PC-9 (cell line): ENCODE measurements at regions not wholly inside any gene's neighbourhood (a gene's known extent, or its start where the extent isn't known, plus 50 kb on each side); places are given as distances from the start of the nearest gene placed in this dataset.

Source experiments
- CTCF ChIP-seq: fragments of 200-600 bp; sonication (generic); conservative IDR thresholded peaks from 2 replicates; pipeline ENCODE4 v1.6.1; 2017; ENCODE audit warnings: mixed run types, antibody characterized with exemption, mild to moderate bottlenecking, moderate library complexity
- EZH2 ChIP-seq: fragments of 200-600 bp; sonication (generic); IDR thresholded peaks from 2 replicates; pipeline ENCODE4 v1.8.0; 2017; ENCODE audit warnings: antibody characterized with exemption, low read depth

- TF ChIP-seq CTCF (no peak), EZH2 (no peak)
Measured at GRCh38 chr10:27345455-27345920, 104.9 kb upstream of the ACBD5 start.
